GM18909 (cell line): ENCODE measurements at regions not wholly inside any gene's neighbourhood (a gene's known extent, or its start where the extent isn't known, plus 50 kb on each side); places are given as distances from the start of the nearest gene placed in this dataset.

Experiments used
- ATAC-seq: cut with Tn5 transposase; IDR thresholded peaks from one replicate; pipeline ENCODE4 v1.9.1; 2021; ENCODE audit warnings: mild to moderate bottlenecking; ENCODE audit not compliant: unreplicated experiment, poor library complexity

DNA sequence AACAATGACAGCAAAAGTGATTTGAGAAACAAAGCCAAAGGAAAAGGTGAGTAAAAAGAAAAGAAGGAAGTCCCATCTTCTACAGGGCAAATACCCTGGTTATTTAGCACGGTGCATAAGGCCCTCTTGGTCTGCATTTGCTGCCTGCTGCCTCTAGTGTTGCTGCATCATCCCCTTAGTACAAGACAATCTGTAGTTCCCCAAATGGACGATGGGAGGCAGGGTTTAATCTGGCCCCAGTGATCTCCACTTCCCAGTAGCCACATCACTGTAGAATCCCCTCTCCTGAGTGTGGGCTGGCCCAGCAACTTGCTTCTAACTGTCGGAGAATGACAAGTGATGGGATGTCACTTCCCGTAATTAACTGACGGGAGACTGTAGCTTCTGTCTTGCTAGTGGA is 85.1 kb downstream of the CTAGE1 start:
- no peak for ATAC-seq

DNA sequence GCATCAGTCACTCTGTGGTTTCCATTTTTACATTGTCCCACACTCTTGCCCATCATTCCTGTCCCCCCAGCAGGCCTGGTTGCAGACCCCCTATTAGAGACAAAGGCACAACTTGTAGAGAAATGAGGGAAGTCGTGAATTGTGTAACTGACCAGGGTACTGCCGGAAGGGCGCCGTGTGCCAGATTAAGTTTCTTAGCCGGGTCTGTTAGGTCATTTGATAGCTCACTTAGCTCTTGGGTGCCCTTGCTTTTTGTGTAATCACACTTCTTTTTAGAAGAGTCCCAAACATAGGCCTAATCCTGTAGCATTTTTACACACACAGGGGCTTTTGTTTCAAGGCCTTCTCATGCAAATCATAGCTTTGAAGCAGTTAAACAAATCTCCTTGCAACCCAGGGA is 87.2 kb downstream of the CTAGE1 start:
- no peak for ATAC-seq

DNA sequence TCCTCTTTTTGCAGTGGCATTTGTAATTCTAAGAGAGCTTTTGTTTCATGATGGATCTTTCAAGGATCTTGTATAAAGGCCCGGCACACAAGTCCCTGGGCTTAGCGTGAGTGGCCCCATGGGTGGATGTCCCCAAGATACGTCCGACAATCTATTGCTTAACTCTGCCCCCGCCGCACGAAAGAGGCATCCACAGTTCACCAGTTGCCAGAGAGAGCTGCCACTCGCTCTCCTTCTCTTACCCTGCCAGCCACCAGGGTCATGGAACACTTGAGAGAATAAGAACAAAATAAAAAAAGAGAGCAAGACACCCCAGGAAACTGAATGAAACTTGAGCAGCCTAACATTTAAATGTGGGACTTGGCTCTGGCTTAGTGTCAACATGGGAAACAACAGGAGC is 92.3 kb downstream of the CTAGE1 start:
- ATAC-seq = no peak

DNA sequence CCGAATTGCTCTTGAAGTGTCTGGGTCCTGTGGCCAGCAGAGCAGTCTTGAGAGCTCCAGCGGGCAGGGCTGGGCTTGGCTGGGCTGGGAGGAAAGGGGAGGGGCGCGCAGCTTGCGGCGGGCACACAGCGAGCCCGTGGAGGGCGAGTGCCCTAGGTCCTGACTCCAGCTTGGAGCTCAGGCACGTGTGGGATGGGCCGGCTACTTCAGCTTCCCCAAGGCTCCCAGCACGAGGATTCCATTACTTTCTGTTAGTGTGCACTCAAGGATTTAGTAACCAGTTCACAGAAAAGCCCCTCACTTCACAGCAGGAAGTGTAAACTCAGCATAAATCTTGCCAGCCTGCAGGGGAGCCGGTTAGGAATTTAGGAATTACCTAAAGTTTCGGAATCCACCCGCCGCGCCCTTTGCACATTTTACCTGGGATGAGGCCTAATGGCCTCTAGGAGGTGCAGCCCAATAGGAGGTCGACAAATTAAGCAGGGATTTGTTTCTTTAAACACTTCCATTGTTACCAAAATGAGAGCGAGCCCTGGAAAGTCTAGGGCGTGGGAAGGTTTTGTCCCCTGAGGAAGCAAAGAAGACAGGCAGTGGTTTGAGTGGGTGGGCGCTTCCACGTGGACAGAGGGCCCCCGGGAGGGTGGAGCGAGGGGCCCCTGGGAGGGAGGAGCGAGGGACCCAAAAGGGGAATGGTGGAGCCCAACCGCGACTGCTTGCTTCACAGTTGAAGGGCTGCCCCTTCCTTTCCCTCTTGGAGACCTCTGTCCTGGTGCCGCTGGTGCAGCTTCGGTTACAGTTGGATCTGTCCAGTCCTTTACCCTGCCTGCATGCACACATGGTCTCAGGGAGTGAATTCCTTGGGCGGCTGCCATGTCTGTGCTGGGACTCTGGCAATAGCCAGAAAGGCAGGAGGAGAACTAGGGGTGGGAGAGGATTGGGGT is 93.3 kb downstream of the CTAGE1 start:
- ATAC-seq = no peak

DNA sequence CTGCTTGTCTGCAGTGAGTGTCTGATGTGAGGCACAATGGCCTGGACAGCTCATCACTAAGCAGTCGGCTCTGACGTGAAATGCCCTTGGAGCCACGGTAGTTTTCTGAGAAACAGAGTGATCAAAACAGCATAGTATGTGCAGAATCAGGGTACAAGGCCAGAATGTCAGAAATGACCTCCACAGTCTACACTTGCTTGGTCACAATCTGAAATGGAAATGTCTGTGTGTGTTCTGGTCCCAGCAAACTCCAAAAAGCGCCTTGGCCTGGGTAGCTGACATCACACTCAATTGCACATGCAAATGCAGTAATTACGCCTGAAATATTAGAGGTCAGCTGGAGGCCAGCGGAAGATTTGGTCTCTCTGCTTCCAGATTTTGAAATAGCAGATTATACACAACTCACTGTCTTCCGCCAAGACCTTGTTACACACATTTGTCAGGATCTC is 95.4 kb downstream of the CTAGE1 start:
- no peak for ATAC-seq

DNA sequence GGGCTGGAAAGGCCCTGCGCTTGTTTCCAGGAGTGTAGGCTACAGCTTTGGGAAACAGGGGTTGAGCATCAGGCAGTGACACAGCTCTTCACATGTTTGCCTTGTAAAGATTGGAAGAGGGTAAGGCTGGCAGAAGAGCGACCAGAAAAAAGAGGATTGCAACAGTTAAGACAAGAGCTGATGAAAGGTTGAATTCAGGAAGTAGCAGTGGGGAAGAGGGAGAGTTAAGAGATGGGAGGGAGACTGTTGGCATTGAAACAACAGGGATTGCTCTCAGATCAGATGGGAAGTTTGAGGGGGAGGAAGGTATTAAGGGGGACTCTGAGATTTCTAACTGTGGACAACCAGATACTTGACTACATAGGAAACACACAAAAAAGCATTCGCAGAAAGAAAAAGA is 96.9 kb downstream of the CTAGE1 start:
- no peak for ATAC-seq

DNA sequence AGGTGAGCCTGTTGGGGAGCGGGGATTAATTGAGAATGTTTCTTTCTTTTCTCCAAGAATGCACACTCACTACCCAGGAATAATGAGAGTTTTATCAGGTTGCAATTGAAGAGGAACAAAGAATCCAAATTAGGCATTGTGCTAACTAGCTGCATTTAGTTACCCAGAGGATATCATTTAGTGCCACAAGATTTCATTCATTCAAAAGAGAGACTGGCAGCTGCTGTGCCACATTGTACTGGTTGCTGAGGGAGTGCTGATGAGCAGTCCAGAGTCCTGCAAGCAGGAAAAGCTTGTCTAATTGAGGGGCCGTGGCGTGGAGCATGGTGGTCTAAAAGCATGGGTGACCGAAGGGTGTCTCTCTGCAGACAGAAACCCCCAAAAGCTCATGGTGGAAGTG is 97.6 kb downstream of the CTAGE1 start:
- ATAC-seq = no peak

DNA sequence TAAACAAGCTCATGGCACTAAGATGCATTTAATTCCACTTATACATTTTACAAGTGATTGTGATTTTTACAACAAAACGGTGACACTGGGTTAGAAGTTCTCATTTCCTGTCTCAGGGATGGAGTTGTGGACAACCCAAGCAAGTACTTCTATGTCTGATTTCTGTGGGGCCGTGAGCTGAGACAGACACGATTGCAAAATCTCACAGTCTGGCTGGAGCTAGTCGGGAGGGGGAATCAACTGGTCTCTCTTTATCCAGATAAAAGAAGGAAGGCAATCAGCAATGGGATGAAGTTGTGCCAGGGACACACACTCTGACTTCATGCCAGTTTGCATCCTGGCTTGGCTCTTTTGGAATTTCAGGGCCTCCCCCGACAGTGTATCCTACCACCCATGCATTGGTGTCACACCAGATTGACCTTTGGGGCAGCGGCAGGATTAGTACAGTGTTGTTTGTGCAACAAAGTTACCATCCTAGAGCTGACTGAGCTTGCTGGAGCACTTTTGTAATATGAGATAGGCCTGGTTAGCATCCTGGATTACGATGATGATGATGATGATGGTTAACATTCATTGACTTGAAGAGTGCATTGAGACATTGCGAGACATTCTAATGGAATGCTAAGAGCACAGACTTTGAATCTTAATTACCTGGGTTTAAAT is 98.8 kb downstream of the CTAGE1 start:
- no peak for ATAC-seq

DNA sequence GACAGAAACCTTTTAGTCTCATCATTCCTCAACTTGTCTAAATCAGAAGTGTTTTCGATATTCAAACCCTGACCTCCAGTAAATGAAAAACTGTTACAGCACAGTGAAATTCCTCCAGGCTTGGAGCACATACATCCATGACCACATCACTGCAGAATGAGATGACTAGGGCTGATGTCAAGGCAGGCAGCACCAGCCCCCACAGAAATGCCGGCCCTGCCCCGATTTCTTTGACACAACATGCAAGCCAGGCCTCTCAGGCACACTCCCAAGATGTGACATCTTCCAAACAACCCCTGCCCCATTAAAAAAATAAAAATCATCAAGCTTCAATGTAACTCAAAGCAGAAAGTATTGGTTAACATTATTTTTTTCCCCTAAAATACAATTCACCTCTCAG is 103.3 kb downstream of the CTAGE1 start:
- no peak for ATAC-seq

DNA sequence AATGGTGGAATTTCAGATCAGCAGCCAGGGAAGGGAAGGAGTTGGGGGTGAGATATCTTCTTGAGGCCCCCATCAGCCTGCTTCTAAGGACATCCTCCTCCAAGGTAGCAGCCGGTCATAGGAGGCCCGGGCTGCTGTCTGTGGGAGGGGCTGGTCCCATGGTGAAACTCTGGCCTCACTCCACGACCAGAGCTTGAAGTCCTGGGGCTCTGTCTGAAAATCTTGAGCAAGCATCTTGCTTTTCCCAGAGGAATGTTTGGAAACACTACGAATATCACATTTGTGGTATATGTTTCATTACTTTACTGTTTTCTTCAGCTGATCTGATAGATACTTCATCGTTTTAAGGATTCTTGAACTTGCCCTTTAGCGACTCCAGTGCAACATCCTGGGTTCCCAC is 103.7 kb downstream of the CTAGE1 start:
- ATAC-seq = no peak

DNA sequence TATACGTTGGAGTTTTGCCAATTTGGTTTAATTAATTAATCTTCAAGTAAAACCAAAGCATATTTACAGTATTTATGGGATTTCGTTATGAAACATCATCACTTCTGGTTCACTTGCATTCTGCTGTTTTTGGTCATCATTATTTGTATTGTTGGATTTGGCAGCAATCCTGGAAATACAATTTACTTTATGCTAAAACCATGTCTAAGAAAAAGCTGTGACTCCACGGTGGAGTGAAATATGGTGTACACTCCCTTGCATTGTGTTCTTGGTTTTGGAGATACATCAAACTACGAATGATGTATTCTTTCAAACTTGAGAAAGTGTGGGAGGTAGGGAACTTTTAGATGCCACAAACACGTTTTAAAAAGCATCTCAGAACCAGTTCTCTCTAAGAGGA is 106.4 kb downstream of the CTAGE1 start:
- ATAC-seq = no peak

DNA sequence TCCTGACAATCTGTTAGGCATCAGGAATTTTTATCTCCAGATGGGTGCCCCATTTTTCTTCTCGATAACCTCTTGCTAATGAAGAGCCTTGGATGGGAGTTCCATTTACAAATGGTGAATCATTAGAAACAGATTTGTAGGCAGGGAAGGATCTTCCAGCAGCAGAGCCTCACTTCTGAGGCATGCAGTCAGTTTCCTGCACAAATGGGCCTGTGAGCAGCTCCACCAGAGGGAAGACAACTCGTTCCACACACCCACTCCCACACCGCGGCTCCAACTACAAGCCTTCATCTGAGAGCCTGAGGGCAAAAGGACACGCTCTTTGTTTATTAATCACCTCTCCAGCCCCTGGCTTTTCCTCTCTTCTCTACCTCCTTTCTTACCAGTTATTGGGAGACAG is 108.5 kb downstream of the CTAGE1 start:
- no peak for ATAC-seq

DNA sequence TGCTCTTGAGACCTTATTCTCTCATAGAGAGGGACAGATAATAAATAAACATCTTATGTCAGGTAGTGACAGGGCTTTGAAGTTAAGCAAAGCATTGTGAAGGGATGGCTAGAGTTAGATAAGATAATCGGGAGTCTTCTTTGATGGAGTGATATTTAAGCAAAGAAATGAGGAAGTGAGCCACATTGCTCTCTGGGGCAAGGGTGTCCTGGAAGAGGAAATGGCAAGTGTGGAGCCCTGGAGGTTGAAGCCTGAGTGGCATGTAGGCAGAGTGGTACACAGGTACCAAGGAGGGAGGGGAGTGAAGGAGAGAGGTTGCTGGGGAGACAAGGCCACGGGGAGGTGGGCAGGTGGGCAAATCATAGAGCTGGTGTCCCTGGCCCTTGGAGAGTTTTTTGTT is 110.2 kb downstream of the CTAGE1 start:
- no peak for ATAC-seq

DNA sequence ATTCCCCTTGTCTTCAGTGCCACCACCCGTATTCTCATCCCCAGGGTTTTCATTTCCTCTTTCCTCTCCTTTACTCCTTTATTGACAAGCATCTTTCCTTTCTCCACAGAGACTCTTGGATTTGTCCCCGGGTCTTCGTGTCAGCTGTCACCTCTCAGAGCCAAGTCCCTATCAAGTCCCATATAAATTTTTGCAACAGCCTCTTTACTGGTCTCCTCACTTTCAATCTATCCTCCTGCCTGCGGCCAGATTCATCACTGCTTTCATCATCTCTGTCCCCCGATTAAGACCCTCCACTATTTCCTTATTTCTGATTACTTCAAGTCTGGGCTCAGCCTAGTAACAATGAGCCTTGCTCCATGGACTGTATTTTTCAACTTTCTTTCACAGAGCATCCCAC is 113.8 kb downstream of the CTAGE1 start:
- ATAC-seq = no peak

DNA sequence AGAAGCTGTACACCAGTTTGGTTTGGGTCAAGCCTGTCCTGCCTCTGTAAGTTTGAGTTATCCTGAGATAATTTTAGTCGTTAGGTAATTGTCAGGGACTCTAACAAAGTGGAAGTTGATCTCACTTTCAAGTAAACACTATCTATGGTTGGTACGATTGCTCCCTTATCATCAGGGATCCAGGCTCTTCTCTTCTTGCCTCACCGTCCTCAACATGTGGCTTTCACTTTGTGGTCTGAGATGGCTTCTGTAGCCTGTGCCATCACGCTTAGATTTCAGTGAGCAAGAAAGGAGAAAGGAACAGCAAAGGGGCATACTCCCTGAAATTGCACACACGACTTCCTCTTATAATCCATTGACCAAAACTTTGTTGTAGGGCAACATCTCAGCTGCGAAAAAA is 115.6 kb downstream of the CTAGE1 start:
- no peak for ATAC-seq

DNA sequence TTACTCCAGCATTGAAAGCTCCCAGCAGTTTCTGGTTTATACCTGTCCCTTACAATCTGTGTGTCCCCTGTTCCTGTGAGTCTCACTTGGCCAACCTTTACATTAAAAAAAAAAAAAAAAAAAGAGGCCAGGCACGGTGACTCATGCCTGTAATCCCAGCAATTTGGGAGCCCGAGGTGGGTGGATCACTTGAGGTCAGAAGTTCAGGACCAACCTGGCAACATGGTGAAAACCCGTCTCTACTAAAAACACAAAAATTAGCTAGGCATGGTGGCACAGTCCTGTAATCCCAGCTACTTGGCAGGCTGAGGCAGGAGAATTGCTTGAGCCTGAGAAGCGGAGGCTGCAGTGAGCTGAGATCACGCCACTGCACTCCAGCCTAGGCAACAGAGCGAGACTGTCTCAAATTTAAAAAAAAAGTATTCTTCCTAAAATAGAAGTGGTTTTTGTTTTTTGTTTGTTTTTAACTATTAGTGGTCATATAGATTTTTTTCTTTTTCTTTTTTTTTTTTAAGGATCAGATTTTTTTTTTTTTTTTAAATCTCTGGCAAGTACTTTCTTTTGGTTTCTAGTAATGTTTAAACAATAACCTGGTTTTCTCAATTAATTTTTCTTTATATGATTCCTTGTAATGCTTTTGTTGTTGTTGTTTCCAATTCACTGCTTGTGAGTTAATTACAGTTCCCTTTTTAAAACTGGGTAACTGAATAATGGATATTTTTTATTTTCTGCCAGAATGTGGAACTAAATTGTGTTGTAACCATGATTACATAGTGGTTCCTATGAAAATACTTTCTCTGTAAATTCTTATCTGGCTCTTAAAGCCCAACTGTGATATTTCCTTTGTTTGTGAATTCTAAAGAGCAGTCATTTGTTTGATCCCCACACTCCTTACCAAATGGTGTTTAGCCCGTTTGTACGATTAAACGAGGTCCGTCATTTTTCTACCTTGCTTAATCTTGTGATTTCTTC is 116.8 kb downstream of the CTAGE1 start:
- ATAC-seq = no peak

DNA sequence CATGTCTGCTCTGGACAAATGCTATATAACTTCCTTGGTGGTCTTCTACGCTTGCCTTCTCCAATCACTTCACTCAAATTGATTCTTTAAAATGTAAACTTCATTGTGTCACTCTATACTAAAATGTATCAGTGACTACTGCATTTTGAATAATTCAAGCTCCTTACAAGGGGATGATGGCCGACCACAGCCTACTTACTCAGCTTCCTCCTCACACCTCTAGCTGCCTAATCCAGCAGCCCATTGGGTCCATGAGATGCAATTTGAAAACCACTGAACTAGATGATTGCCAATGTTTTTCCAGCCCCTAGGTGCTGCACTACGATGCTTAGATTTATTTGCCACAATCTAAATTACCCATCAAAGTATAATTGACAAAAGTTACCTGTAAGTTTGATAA is 120.7 kb downstream of the CTAGE1 start:
- ATAC-seq = no peak

DNA sequence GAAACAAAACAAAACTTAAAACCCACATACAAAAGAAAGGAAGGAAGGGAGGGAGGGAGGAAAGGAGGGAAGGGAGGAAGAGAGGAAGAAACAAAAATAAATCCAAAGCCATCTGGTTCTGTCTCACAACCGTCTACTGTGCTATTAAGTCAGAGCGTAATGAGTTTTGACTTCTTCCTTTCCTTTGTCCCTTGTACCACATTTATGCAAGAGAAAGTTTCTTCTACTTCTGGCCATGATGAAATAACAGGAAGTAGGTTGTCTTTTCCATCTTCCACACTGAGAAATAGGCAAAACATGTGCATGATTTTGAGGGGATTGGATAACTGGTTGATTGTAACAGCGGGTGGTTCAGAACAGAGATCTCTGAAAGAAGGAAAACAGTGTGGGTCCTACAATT is 121.4 kb downstream of the CTAGE1 start:
- no peak for ATAC-seq

DNA sequence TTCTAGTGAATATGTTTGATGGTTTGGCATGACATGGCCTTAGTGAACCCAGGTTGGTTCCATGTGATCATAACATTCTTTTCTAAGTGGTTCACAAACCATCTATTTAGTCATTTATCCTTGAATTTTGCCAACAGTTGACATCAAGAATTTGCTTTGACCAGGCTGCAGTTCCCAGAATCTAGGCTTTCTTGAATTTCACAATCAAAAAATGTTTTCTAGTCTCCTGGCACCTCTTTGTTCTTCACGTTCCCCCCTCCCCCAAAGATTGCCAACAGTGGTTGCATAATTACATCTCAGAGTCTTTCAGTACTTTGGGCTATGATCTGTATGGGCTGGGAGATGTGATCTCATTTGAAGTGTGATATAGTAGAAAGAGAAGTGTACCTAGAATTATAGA is 124.0 kb downstream of the GATA6 start:
- ATAC-seq = no peak

DNA sequence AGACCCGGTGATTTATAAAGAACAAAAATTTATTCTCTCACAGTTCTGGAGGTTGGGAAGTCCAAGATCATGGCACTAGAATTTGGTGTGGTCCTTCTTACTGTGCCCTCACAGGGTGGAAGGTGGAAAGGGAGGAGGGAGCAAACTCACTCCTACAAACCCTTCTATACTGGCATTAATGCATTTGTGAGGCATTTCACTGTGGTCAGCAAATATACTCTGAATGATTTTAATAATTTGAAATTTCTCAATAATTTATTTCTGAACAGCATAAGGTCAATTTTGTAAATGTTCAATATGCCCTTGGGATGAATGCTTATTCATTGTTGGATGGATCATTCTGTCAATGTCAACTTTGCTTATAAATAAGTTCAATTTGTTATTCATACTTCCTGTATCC is 120.6 kb downstream of the GATA6 start:
- ATAC-seq = no peak

DNA sequence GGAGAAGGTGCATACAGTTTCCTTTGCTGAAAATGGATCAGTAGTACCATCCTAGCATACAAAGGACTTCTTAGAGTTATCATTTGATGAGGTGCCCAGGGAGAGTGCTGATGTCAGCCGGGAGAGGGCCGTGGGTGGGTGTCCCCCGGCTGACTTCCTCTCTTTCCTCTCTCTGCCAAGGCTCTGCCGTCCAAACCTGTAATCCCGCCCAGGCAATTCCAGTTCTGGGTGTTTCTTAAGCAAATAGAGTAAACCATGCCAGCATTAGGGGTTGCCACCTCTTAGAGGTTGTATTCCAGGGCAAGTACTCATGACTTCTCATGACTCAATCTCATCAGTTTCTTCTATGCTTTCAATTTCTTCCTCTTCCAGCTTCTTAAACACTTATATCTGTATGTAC is 117.2 kb downstream of the GATA6 start:
- ATAC-seq = no peak
